PC-9 (cell line): ENCODE measurements at regions not wholly inside any gene's neighbourhood (a gene's known extent, or its start where the extent isn't known, plus 50 kb on each side); places are given as distances from the start of the nearest gene placed in this dataset.

Source experiments
- BruUV-seq: library from RNA; stranded (reverse); fragments of 400-500 nt; replicated peaks from 2 replicates; lab custom pipeline; 2021; lab: Mats Ljungman, UMichigan
- CTCF ChIA-PET: fragments of 300-600 bp; sonication (Branson Sonifier 250); formaldehyde crosslinking; loops from one replicate; lab custom pipeline; 2022; ENCODE audit warnings: antibody characterized with exemption; lab: Charles Lee
- POLR2A ChIA-PET: fragments of 300-600 bp; sonication (Branson Sonifier 250); formaldehyde crosslinking; loops from one replicate; lab custom pipeline; 2022; ENCODE audit warnings: antibody characterized with exemption; ENCODE audit not compliant: unreplicated experiment; lab: Charles Lee
- DNase-seq, 2 experiments: peaks; one replicate each; pipeline versions ENCODE4 v3.0.0 to v3.0.0-alpha.2; 2015 to 2022; ENCODE audit warnings: mixed read lengths in 1 of 2
- H2AFZ ChIP-seq: fragments of 200-600 bp; sonication (generic); 2 replicates; pipeline ENCODE4 v1.8.1; 2017; ENCODE audit warnings: antibody characterized with exemption
- H3F3A ChIP-seq: fragments of 200-600 bp; sonication (generic); 2 replicates; pipeline ENCODE4 v1.8.1; 2017; ENCODE audit warnings: antibody characterized with exemption, mild to moderate bottlenecking, low read depth; ENCODE audit not compliant: insufficient read depth
- H3K27ac ChIP-seq: fragments of 200-600 bp; sonication (generic); 2 replicates; pipeline ENCODE4 v1.6.1; 2016; ENCODE audit warnings: mixed run types
- H3K27me3 ChIP-seq: fragments of 200-600 bp; sonication (generic); 2 replicates; pipeline ENCODE4 v1.6.1; 2016; ENCODE audit warnings: low read depth, mixed run types; ENCODE audit not compliant: insufficient read depth
- H3K36me3 ChIP-seq: fragments of 200-600 bp; sonication (generic); 2 replicates; pipeline ENCODE4 v1.6.1; 2016; ENCODE audit warnings: low read depth, mixed run types
- H3K4me1 ChIP-seq: fragments of 200-600 bp; sonication (generic); replicated peaks from 2 replicates; pipeline ENCODE4 v1.6.1; 2016; ENCODE audit warnings: mixed run types; ENCODE audit not compliant: insufficient read depth
- H3K4me2 ChIP-seq: fragments of 200-600 bp; sonication (generic); 2 replicates; pipeline ENCODE4 v1.6.1; 2017; ENCODE audit warnings: mixed run types
- H3K4me3 ChIP-seq: fragments of 200-600 bp; sonication (generic); 2 replicates; pipeline ENCODE4 v1.6.1; 2016; ENCODE audit warnings: mixed run types
- H3K79me2 ChIP-seq: fragments of 200-600 bp; sonication (generic); 2 replicates; pipeline ENCODE4 v1.6.1; 2017; ENCODE audit warnings: low read depth, mixed run types
- H3K9me2 ChIP-seq: fragments of 200-600 bp; sonication (generic); 2 replicates; pipeline ENCODE4 v1.8.1; 2017; ENCODE audit warnings: mild to moderate bottlenecking; ENCODE audit not compliant: insufficient read depth
- H3K9me3 ChIP-seq: fragments of 200-600 bp; sonication (generic); 2 replicates; pipeline ENCODE4 v1.8.1; 2016; ENCODE audit warnings: low read depth; ENCODE audit not compliant: insufficient read depth
- H4K20me1 ChIP-seq: fragments of 200-600 bp; sonication (generic); 2 replicates; pipeline ENCODE4 v1.8.1; 2017; ENCODE audit not compliant: insufficient read depth
- EZH2 ChIP-seq: fragments of 200-600 bp; sonication (generic); IDR thresholded peaks from 2 replicates; pipeline ENCODE4 v1.8.0; 2017; ENCODE audit warnings: antibody characterized with exemption, low read depth
- intact Hi-C: fragments of 100-400 bp; cut with micrococcal nuclease; formaldehyde crosslinking; loops from one replicate; pipeline ENCODE4 v1.10.0; 2022; ENCODE audit not compliant: unreplicated experiment
- TF ChIP-seq, protein P1 (sequence below): fragments of 200-600 bp; sonication (generic); conservative IDR thresholded peaks from 2 replicates; pipeline ENCODE4 v1.6.1; 2017; ENCODE audit warnings: mixed run types, antibody characterized with exemption, mild to moderate bottlenecking, moderate library complexity

DNA sequence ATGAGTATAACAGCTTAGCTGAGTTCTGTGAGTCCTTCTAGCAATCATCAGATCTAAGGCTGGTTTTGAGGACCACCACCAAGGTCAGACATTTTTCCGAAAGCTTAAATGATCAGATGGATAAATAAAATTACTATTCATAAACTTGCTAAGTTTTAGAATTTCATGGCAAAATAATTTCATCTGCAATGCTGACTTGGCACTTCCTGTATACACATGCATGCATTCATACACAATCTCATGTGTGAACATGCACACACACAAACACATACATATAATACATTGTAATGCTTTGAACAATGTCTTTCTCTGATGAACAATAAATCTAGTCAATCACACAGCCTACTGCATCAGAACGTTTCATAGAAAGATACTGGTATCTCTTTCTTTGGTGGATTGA is 1068.3 kb downstream of the HACE1 start:
- Histone ChIP-seq H3K36me3 (no peaks in the 10 kb centered on the region), H3K79me2 (no peaks in the 10 kb centered on the region), H3K27me3 (no peaks in the 10 kb centered on the region), H2AFZ (no peak overlapping the region), H3F3A (no peaks in the 10 kb centered on the region), H3K9me3 (no peaks in the 10 kb centered on the region), H3K4me3 (no peak overlapping the region), H4K20me1 (no peaks in the 10 kb centered on the region), H3K9me2 (no peaks in the 10 kb centered on the region), H3K4me2 (no peak overlapping the region), H3K4me1 (no peaks in the 10 kb centered on the region), H3K27ac (no peak overlapping the region)
- TF ChIP-seq, protein P1, sequence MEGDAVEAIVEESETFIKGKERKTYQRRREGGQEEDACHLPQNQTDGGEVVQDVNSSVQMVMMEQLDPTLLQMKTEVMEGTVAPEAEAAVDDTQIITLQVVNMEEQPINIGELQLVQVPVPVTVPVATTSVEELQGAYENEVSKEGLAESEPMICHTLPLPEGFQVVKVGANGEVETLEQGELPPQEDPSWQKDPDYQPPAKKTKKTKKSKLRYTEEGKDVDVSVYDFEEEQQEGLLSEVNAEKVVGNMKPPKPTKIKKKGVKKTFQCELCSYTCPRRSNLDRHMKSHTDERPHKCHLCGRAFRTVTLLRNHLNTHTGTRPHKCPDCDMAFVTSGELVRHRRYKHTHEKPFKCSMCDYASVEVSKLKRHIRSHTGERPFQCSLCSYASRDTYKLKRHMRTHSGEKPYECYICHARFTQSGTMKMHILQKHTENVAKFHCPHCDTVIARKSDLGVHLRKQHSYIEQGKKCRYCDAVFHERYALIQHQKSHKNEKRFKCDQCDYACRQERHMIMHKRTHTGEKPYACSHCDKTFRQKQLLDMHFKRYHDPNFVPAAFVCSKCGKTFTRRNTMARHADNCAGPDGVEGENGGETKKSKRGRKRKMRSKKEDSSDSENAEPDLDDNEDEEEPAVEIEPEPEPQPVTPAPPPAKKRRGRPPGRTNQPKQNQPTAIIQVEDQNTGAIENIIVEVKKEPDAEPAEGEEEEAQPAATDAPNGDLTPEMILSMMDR, result no peak
- TF ChIP-seq EZH2, result no peak
- ChIA-PET POLR2A (no interaction called here), CTCF (no interaction called here)
- intact Hi-C loops, result no loop called here
- BruUV-seq, result no TSS peak
- DNase-seq, result no peak

DNA sequence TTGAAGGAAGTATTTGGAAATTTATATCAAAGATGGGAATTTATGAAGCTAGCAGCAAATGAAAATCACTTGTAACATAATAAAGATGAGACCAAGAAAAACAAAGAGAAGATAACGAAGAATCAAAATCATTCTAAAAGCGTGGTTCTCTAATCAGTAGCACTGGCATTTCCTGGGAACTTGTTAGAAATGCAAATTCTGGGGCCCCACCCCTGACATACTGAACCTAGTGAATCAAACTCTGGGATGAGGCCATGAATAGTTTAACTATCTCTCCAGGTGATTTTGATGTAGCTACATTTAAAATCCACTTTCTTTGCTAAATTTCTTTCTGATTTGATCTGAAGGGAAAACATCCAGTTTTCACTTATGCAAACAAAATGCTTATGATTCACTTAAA is 1075.6 kb downstream of the HACE1 start:
- Histone ChIP-seq H3K36me3 (no peaks in the 10 kb centered on the region), H3K4me3 (no peak overlapping the region), H3K9me3 (no peaks in the 10 kb centered on the region), H3K4me2 (no peak overlapping the region), H3K27me3 (no peaks in the 10 kb centered on the region), H3K9me2 (no peaks in the 10 kb centered on the region), H3F3A (no peaks in the 10 kb centered on the region), H3K27ac (no peak overlapping the region), H3K79me2 (no peaks in the 10 kb centered on the region), H3K4me1 (no peaks in the 10 kb centered on the region), H2AFZ (no peak overlapping the region), H4K20me1 (no peaks in the 10 kb centered on the region)
- CTCF ChIA-PET, result no interaction called here
- POLR2A ChIA-PET, result no interaction called here
- no peak for DNase-seq
- TF ChIP-seq, protein P1, result no peak
- TF ChIP-seq EZH2, result no peak
- intact Hi-C loops, result no loop called here
- BruUV-seq, result no TSS peak

DNA sequence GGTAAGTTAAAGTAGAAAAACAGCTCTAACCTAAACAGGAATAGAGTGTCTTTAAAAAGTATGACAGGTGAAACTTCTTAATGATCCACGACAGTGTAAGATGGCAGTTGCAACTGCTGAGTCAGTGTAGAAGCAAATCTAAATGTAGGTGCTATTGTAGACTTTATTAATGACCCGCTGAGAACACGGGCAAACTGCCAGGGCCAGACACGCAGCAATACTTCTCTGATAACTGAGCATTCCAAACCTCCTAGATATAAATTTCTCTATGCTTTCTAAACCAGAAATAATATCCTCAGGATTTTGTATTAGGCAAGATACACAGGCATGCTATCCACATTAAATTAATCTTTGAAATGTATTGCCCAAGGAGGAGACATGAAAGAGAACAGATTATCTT is 1076.4 kb downstream of the HACE1 start:
- no peaks in the 10 kb centered on the region for H3K27me3 ChIP-seq
- CTCF ChIA-PET, result no interaction called here
- no peak overlapping the region for H3K4me3 ChIP-seq
- TF ChIP-seq EZH2, result no peak
- TF ChIP-seq, protein P1, result no peak
- H3K4me1 ChIP-seq, result no peaks in the 10 kb centered on the region
- H3K27ac ChIP-seq, result no peak overlapping the region
- BruUV-seq, result no TSS peak
- H3K79me2 ChIP-seq, result no peaks in the 10 kb centered on the region
- H2AFZ ChIP-seq, result no peak overlapping the region
- POLR2A ChIA-PET, result no interaction called here
- no peaks in the 10 kb centered on the region for H4K20me1 ChIP-seq
- H3K9me3 ChIP-seq, result no peaks in the 10 kb centered on the region
- H3K4me2 ChIP-seq, result no peak overlapping the region
- H3F3A ChIP-seq, result no peaks in the 10 kb centered on the region
- peak in 1 of 2 experiments; percentile 5 for DNase-seq
- no peaks in the 10 kb centered on the region for H3K9me2 ChIP-seq
- intact Hi-C loops, result no loop called here
- H3K36me3 ChIP-seq, result no peaks in the 10 kb centered on the region
